Activated T-cell treated with anti-CD3 and anti-CD28 coated beads, Interleukin-2, amount 50 U/mL, for 72 hours (primary cell): ENCODE measurements at regions not wholly inside any gene's neighbourhood (a gene's known extent, or its start where the extent isn't known, plus 50 kb on each side); places are given as distances from the start of the nearest gene placed in this dataset.
A peak's percentile ranks its signal among the peaks of the same experiment; 100 is the strongest.

Source experiments
- ATAC-seq, 2 donors: fragments of 150-1000 bp; cut with Tn5 transposase; replicated peaks in 1 of 2; 2 replicates each; pipeline ENCODE4 v1.10.0; 2021; ENCODE audit warnings: moderate library complexity in 2 of 2, mild to moderate bottlenecking in 1 of 2
- DNase-seq, 2 donors: peaks; one replicate each; pipeline ENCODE4 v3.0.0; 2021 to 2022; ENCODE audit warnings: mixed read lengths in 1 of 2
- H3K27ac Mint-ChIP-seq: one replicate; pipeline ENCODE4 v1.8.0; 2022; ENCODE audit warnings: mild to moderate bottlenecking, moderate library complexity, mixed read lengths
- H3K27me3 Mint-ChIP-seq: one replicate; pipeline ENCODE4 v1.8.0; 2022; ENCODE audit warnings: low read depth, mixed read lengths
- H3K36me3 Mint-ChIP-seq, 2 donors: one replicate each; pipeline ENCODE4 v1.8.0; 2022; ENCODE audit warnings: mixed read lengths in 2 of 2, mild to moderate bottlenecking in 1 of 2; ENCODE audit not compliant: insufficient read depth in 2 of 2
- H3K4me1 Mint-ChIP-seq: one replicate; pipeline ENCODE4 v1.8.0; 2022; ENCODE audit warnings: low read depth, mixed read lengths
- H3K4me3 Mint-ChIP-seq, 2 donors: one replicate each; pipeline ENCODE4 v1.8.0; 2022; ENCODE audit warnings: mild to moderate bottlenecking in 2 of 2, mixed read lengths in 2 of 2, moderate library complexity in 2 of 2
- H3K9me3 Mint-ChIP-seq, 2 donors: one replicate each; pipeline ENCODE4 v1.8.0; 2022; ENCODE audit warnings: mixed read lengths in 2 of 2

DNA sequence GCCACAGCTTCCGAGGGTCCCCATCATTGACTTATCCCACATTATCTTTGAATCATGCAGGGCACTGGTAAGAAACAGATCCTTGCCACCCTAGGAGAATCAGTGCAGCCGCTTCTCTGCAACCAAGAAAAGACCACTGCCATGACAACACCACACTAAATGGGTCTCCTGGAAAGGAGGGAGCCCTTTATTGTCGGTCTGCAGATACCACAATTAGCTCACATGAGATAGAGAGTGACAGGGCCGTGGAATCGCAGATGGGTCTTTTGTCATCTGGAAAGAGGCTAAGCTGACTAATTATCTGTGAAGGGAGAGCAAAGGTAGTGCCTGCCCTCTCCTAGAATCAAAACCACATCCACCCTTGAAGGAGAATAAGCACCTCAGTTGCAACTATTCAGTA, 178.3 kb upstream of the MYO16 start:
- Mint-ChIP-seq H3K27me3 (no peaks in the 10 kb centered on the region), H3K4me1 (no peaks in the 10 kb centered on the region), H3K9me3 (no peaks in the 10 kb centered on the region), H3K27ac (no peak overlapping the region), H3K4me3 (no peak overlapping the region), H3K36me3 (no peaks in the 10 kb centered on the region)
- ATAC-seq (no peak), DNase-seq (no peak)

GRCh38 chr13:108455320-108455719, 174.1 kb upstream of the MYO16 start:
- no peak for ATAC-seq
- H3K4me1 Mint-ChIP-seq, result no peaks in the 10 kb centered on the region
- peaks cover 1 to 2% of the 10 kb centered on the region in 2 donors for H3K9me3 Mint-ChIP-seq
- no peak for DNase-seq
- peaks cover 0 to 2% of the 10 kb centered on the region in 2 donors for H3K36me3 Mint-ChIP-seq
- H3K4me3 Mint-ChIP-seq, result no peak overlapping the region
- no peak overlapping the region for H3K27ac Mint-ChIP-seq
- H3K27me3 Mint-ChIP-seq, result peaks cover 8% of the 10 kb centered on the region

- Mint-ChIP-seq H3K4me1 (no peaks in the 10 kb centered on the region), H3K27ac (no peak overlapping the region), H3K27me3 (peaks cover 11% of the 10 kb centered on the region), H3K9me3 (peaks cover 1 to 2% of the 10 kb centered on the region in 2 donors), H3K4me3 (no peak overlapping the region), H3K36me3 (peaks cover 0 to 2% of the 10 kb centered on the region in 2 donors)
- ATAC-seq (no peak), DNase-seq (no peak)
Observed at GRCh38 chr13:108460043-108460442, 169.4 kb upstream of the MYO16 start.

DNA sequence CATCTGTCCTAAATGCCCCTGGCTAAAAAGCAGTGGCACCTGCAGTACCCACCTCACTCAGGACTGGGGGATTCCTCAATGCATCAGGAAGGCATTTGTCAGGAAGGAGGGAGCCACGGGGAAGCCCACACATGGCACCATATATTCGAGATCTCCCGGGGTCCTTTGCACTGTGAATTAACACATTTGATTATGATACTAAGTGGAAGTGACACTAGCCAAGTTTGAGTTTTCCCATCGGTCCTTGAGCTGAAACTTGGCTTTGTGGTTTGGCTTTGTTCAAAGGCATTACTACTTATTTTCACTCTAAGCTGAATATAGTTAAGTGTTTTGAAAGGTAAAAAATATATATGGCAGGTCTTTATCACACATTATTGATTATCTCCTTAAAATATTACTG, 168.7 kb upstream of the MYO16 start:
- H3K4me3 Mint-ChIP-seq, result no peak overlapping the region
- H3K4me1 Mint-ChIP-seq, result no peaks in the 10 kb centered on the region
- peaks cover 1 to 2% of the 10 kb centered on the region in 2 donors for H3K36me3 Mint-ChIP-seq
- H3K9me3 Mint-ChIP-seq, result peaks cover 1 to 2% of the 10 kb centered on the region in 2 donors
- H3K27me3 Mint-ChIP-seq, result peaks cover 11% of the 10 kb centered on the region
- ATAC-seq (no peak), DNase-seq (no peak)
- no peak overlapping the region for H3K27ac Mint-ChIP-seq

- peaks cover 1 to 2% of the 10 kb centered on the region in 2 donors for H3K9me3 Mint-ChIP-seq
- H3K4me1 Mint-ChIP-seq, result no peaks in the 10 kb centered on the region
- DNase-seq (no peak), ATAC-seq (peak; percentile 76 to 93)
- peaks cover 1 to 2% of the 10 kb centered on the region in 2 donors for H3K36me3 Mint-ChIP-seq
- H3K4me3 Mint-ChIP-seq, result no peak overlapping the region
- no peak overlapping the region for H3K27ac Mint-ChIP-seq
- H3K27me3 Mint-ChIP-seq, result peaks cover 10% of the 10 kb centered on the region
Observed at GRCh38 chr13:108463340-108463739, 166.1 kb upstream of the MYO16 start.

- H3K36me3 Mint-ChIP-seq, result peaks cover 0 to 4% of the 10 kb centered on the region in 2 donors
- DNase-seq (no peak), ATAC-seq (no peak)
- H3K9me3 Mint-ChIP-seq, result no peaks in the 10 kb centered on the region
- H3K27me3 Mint-ChIP-seq, result no peaks in the 10 kb centered on the region
- H3K4me1 Mint-ChIP-seq, result no peaks in the 10 kb centered on the region
- H3K4me3 Mint-ChIP-seq, result no peak overlapping the region
- H3K27ac Mint-ChIP-seq, result no peak overlapping the region
Observed at GRCh38 chr13:108470921-108471320, 158.5 kb upstream of the MYO16 start.

GRCh38 chr13:108475181-108475580, 154.2 kb upstream of the MYO16 start:
- DNase-seq, result no peak

GRCh38 chr13:108477376-108477775, 152.0 kb upstream of the MYO16 start:
- Mint-ChIP-seq H3K9me3 (no peaks in the 10 kb centered on the region), H3K27me3 (no peaks in the 10 kb centered on the region), H3K4me3 (no peak overlapping the region), H3K27ac (no peak overlapping the region), H3K4me1 (no peaks in the 10 kb centered on the region), H3K36me3 (no peaks in the 10 kb centered on the region)
- ATAC-seq, result no peak
- DNase-seq, result no peak

More at GRCh38 chr13:108475181-108475580, 154.2 kb upstream of the MYO16 start:
- Mint-ChIP-seq H3K27me3 (no peaks in the 10 kb centered on the region), H3K27ac (no peak overlapping the region), H3K36me3 (peaks cover 0 to 4% of the 10 kb centered on the region in 2 donors), H3K4me1 (no peaks in the 10 kb centered on the region), H3K4me3 (no peak overlapping the region), H3K9me3 (no peaks in the 10 kb centered on the region)
- ATAC-seq, result no peak

- no peaks in the 10 kb centered on the region for H3K9me3 Mint-ChIP-seq
- no peak overlapping the region for H3K4me3 Mint-ChIP-seq
- H3K27me3 Mint-ChIP-seq, result no peaks in the 10 kb centered on the region
- H3K36me3 Mint-ChIP-seq, result no peaks in the 10 kb centered on the region
- no peak for ATAC-seq
- no peaks in the 10 kb centered on the region for H3K4me1 Mint-ChIP-seq
- no peak for DNase-seq
- H3K27ac Mint-ChIP-seq, result no peak overlapping the region
Observed at GRCh38 chr13:108478179-108478578, 151.2 kb upstream of the MYO16 start.

GRCh38 chr13:108483981-108484380, 145.4 kb upstream of the MYO16 start:
- DNase-seq, result no peak
- no peaks in the 10 kb centered on the region for H3K36me3 Mint-ChIP-seq
- H3K4me1 Mint-ChIP-seq, result no peaks in the 10 kb centered on the region
- no peak overlapping the region for H3K4me3 Mint-ChIP-seq
- H3K27ac Mint-ChIP-seq, result no peak overlapping the region
- no peaks in the 10 kb centered on the region for H3K27me3 Mint-ChIP-seq
- H3K9me3 Mint-ChIP-seq, result peaks cover 0 to 1% of the 10 kb centered on the region in 2 donors
- no peak for ATAC-seq

- no peak overlapping the region for H3K4me3 Mint-ChIP-seq
- peaks cover 5 to 13% of the 10 kb centered on the region in 2 donors for H3K9me3 Mint-ChIP-seq
- H3K27ac Mint-ChIP-seq, result no peak overlapping the region
- H3K36me3 Mint-ChIP-seq, result no peaks in the 10 kb centered on the region
- no peaks in the 10 kb centered on the region for H3K4me1 Mint-ChIP-seq
- H3K27me3 Mint-ChIP-seq, result peaks cover 15% of the 10 kb centered on the region
- DNase-seq (no peak), ATAC-seq (no peak)
Observed at GRCh38 chr13:108486096-108486495, 143.3 kb upstream of the MYO16 start.

GRCh38 chr13:108494991-108495645, 134.3 kb upstream of the MYO16 start:
- no peak overlapping the region for H3K27ac Mint-ChIP-seq
- peak overlapping the region; percentile 76 to 95 for H3K4me3 Mint-ChIP-seq

DNA sequence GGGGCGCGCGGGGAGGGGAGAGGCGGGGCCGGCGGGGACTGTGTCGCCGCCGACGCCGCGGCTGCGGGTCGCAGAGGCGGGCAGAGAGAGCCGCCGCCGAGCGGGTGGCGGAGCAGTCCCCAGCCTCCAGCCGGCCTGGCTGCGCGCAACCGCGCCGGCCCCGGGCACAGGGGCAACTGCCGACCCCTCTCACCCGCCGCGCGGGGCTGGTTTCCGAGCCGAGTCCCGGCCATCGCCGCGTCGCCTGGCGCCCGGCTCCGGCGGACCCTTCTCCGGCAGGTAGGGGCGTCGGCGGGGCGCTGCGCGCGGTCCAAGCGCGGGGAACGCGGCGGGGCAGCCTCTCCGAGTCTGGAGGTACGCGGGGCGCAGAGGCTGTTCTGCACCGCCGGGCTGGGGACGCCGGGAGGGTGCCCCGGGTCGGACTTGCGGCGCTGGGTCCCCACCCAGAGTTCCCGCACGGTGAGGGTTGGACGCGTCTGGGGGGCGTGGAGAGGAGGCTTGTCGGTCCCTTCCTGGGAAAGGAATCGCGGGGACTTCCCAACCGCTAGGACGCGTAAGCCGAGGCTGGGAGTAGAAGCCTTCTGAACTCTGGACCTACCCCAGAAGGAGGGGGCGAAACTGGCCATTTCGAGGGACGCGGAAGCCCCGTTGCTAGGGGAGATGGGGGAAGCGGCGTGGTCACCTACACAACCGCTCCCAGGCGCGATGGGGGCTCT, 133.6 kb upstream of the MYO16 start:
- Mint-ChIP-seq H3K27ac (no peak overlapping the region), H3K27me3 (peaks cover 50% of the 10 kb centered on the region), H3K4me1 (peaks cover 23% of the 10 kb centered on the region), H3K4me3 (peak overlapping the region; percentile 80 to 83), H3K36me3 (peaks cover 0 to 2% of the 10 kb centered on the region in 2 donors), H3K9me3 (peaks cover under 1 to 3% of the 10 kb centered on the region in 2 donors)
- ATAC-seq (peak; percentile 49 to 60), DNase-seq (peak; percentile 4)

More at GRCh38 chr13:108494991-108495645, 134.3 kb upstream of the MYO16 start:
- Mint-ChIP-seq H3K4me1 (peaks cover 19% of the 10 kb centered on the region), H3K36me3 (peaks cover 0 to 2% of the 10 kb centered on the region in 2 donors), H3K9me3 (peaks cover 5 to 8% of the 10 kb centered on the region in 2 donors), H3K27me3 (peaks cover 53% of the 10 kb centered on the region)
- DNase-seq, result no peak
- ATAC-seq, result no peak
